PC-3 (cell line): ENCODE measurements at regions not wholly inside any gene's neighbourhood (a gene's known extent, or its start where the extent isn't known, plus 50 kb on each side); places are given as distances from the start of the nearest gene placed in this dataset.

Experiments
- ATAC-seq: fragments of 200-7000 bp; cut with Tn5 transposase; 2 replicates; pipeline ENCODE4 v1.9.1; 2020; ENCODE audit warnings: mild to moderate bottlenecking, moderate library complexity
- BruUV-seq: library from RNA; stranded (reverse); fragments of 400-500 nt; replicated peaks from 2 replicates; lab custom pipeline; 2021; lab: Mats Ljungman, UMichigan
- CTCF ChIA-PET: fragments of 300-600 bp; sonication (Branson Sonifier 250); formaldehyde crosslinking; loops from one replicate; lab custom pipeline; 2022; ENCODE audit warnings: antibody characterized with exemption; lab: Charles Lee
- POLR2A ChIA-PET: fragments of 300-600 bp; sonication (Branson Sonifier 250); formaldehyde crosslinking; loops from one replicate; lab custom pipeline; 2022; ENCODE audit warnings: antibody characterized with exemption; ENCODE audit not compliant: unreplicated experiment; lab: Charles Lee
- DNase-seq: peaks from one replicate; pipeline ENCODE4 v3.0.0-alpha.2; 2015
- H2AFZ ChIP-seq: fragments of 300-600 bp; sonication (generic); 2 replicates; pipeline ENCODE4 v1.6.0; 2016; ENCODE audit warnings: antibody characterized with exemption, low read length
- H3F3A ChIP-seq: fragments of 300-600 bp; sonication (generic); one replicate; pipeline ENCODE4 v1.6.0; 2017; ENCODE audit warnings: antibody characterized with exemption, low read length, control low read depth, mild to moderate bottlenecking; ENCODE audit not compliant: unreplicated experiment
- H3K27ac ChIP-seq: fragments of 300-600 bp; sonication (generic); 2 replicates; pipeline ENCODE4 v1.5.1; 2016; ENCODE audit warnings: mild to moderate bottlenecking, low read length
- H3K27me3 ChIP-seq: fragments of 300-600 bp; sonication (generic); 2 replicates; pipeline ENCODE4 v1.6.1; 2016; ENCODE audit warnings: low read length, mixed read lengths
- H3K36me3 ChIP-seq: fragments of 300-600 bp; sonication (generic); 2 replicates; pipeline ENCODE4 v1.6.1; 2016; ENCODE audit warnings: low read depth, mixed run types, low read length, mixed read lengths
- H3K4me1 ChIP-seq: fragments of 300-600 bp; sonication (generic); 2 replicates; pipeline ENCODE4 v1.5.1; 2016; ENCODE audit warnings: low read length; ENCODE audit not compliant: insufficient read depth
- H3K4me2 ChIP-seq: fragments of 300-600 bp; sonication (generic); 2 replicates; pipeline ENCODE4 v1.6.0; 2016; ENCODE audit warnings: low read length
- H3K4me3 ChIP-seq: fragments of 300-600 bp; sonication (generic); 2 replicates; pipeline ENCODE4 v1.5.1; 2016; ENCODE audit warnings: mild to moderate bottlenecking, low read length, mixed read lengths
- H3K79me2 ChIP-seq: fragments of 300-600 bp; sonication (generic); 2 replicates; pipeline ENCODE4 v1.6.1; 2017; ENCODE audit warnings: low read length, mixed read lengths
- H3K9ac ChIP-seq: fragments of 300-600 bp; sonication (generic); 2 replicates; pipeline ENCODE4 v1.6.0; 2016; ENCODE audit warnings: mild to moderate bottlenecking, low read length
- H3K9me2 ChIP-seq: fragments of 300-600 bp; sonication (generic); replicated peaks from 2 replicates; pipeline ENCODE4 v1.6.1; 2016; ENCODE audit warnings: mixed run types, low read length, mixed read lengths
- H3K9me3 ChIP-seq: fragments of 300-600 bp; sonication (generic); 2 replicates; pipeline ENCODE4 v1.6.1; 2016; ENCODE audit warnings: low read length, mixed read lengths
- H4K20me1 ChIP-seq: fragments of 300-600 bp; sonication (generic); 2 replicates; pipeline ENCODE4 v1.6.1; 2016; ENCODE audit warnings: low read length, mixed read lengths
- CTCF ChIP-seq: fragments of 300-600 bp; sonication (generic); conservative IDR thresholded peaks from 2 replicates; pipeline ENCODE4 v1.5.1; 2017; ENCODE audit warnings: antibody characterized with exemption, low read depth, mild to moderate bottlenecking, low read length
- EZH2 ChIP-seq: fragments of 300-600 bp; sonication (generic); IDR thresholded peaks from one replicate; pipeline ENCODE4 v1.6.1; 2017; ENCODE audit warnings: antibody characterized with exemption, mild to moderate bottlenecking, low read length; ENCODE audit not compliant: unreplicated experiment
- EZH2phosphoT487 ChIP-seq: fragments of 300-600 bp; sonication (generic); IDR thresholded peaks from 2 replicates; pipeline ENCODE4 v1.6.1; 2018; ENCODE audit warnings: mild to moderate bottlenecking, antibody characterized with exemption, low read length, borderline replicate concordance
- intact Hi-C: fragments of 100-400 bp; cut with micrococcal nuclease; formaldehyde crosslinking; loops from 2 replicates; pipeline ENCODE4 v1.9.0; 2023

DNA sequence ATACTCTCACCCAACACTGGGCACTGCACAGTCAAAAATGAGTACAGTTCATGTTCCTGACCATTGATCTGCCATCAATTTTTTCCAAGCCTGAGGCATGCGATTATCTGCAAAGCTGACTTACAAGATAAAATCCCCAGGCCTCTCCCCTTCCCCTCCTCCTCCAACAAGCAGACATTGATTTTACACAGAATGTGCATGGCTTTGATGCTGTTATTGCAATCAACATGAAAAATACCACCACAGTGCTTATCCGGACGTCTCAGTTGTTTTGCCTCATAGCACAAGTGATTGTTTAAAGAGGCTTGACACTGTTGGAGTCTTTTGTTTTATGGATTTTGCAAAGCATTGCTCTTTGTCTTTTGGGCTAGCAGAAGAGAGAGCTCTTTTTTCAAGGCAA, 163.8 kb downstream of the TOX3 start:
- Histone ChIP-seq H3K27me3 (no peaks in the 10 kb centered on the region), H2AFZ (no peak overlapping the region), H3K9me3 (no peaks in the 10 kb centered on the region), H3K79me2 (no peaks in the 10 kb centered on the region), H4K20me1 (no peaks in the 10 kb centered on the region), H3K4me3 (no peak overlapping the region), H3K4me1 (no peaks in the 10 kb centered on the region), H3K27ac (no peak overlapping the region), H3K36me3 (no peaks in the 10 kb centered on the region), H3K4me2 (no peak overlapping the region), H3K9me2 (no peaks in the 10 kb centered on the region), H3K9ac (no peak overlapping the region), H3F3A (no peaks in the 10 kb centered on the region)
- DNase-seq = no peak
- intact Hi-C loops = no loop called here
- POLR2A ChIA-PET = no interaction called here
- no TSS peak for BruUV-seq
- no peak for ATAC-seq
- no peak for TF ChIP-seq CTCF
- no peak for TF ChIP-seq EZH2phosphoT487
- TF ChIP-seq EZH2 = no peak
- CTCF ChIA-PET = no interaction called here

GRCh38 chr16:52379551-52379950, 167.4 kb downstream of the TOX3 start:
- BruUV-seq = no TSS peak
- Histone ChIP-seq H3F3A (no peaks in the 10 kb centered on the region), H3K27me3 (no peaks in the 10 kb centered on the region), H4K20me1 (no peaks in the 10 kb centered on the region), H3K4me3 (no peak overlapping the region), H3K27ac (no peak overlapping the region), H3K9me2 (no peaks in the 10 kb centered on the region), H3K79me2 (no peaks in the 10 kb centered on the region), H2AFZ (no peak overlapping the region), H3K9me3 (no peaks in the 10 kb centered on the region), H3K9ac (no peak overlapping the region), H3K36me3 (no peaks in the 10 kb centered on the region), H3K4me1 (no peaks in the 10 kb centered on the region), H3K4me2 (no peak overlapping the region)
- POLR2A ChIA-PET = no interaction called here
- TF ChIP-seq CTCF (no peak), EZH2phosphoT487 (no peak), EZH2 (no peak)
- intact Hi-C loops = no loop called here
- no peak for ATAC-seq
- DNase-seq = no peak
- CTCF ChIA-PET = no interaction called here

DNA sequence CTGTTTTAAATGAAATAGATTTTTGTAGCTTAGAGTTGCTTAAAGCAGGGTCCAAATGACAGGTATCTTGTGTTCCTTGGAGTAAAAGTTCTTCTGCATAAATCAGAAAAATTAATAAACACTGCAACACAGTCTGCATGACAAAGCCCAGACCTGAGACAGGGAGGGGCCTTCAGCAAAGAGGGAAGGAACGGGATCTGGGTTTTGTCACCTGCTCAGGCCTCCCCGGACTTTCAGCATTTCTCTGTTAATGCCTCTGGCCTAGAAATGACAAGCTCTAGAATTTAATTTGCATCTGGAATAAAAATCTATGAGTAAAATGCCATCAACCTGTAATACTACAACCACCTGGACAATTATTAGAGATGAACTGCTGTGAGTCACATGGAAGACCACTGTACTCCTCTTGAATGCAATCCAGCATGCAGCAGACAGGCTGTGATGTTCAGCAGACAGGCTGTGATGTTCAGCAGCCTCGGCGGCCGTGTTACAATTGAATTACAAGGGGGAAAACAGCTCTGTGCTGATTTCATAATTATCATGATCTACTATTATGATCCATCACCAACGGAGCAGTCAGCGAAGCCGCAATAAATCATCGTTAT, 170.2 kb downstream of the TOX3 start:
- intact Hi-C loops = no loop called here
- no peaks in the 10 kb centered on the region for H3F3A ChIP-seq
- no peaks in the 10 kb centered on the region for H4K20me1 ChIP-seq
- no peak overlapping the region for H2AFZ ChIP-seq
- TF ChIP-seq EZH2phosphoT487 = no peak
- TF ChIP-seq CTCF = no peak
- no peak for TF ChIP-seq EZH2
- H3K79me2 ChIP-seq = no peaks in the 10 kb centered on the region
- no peak overlapping the region for H3K9ac ChIP-seq
- ChIA-PET CTCF (no interaction called here), POLR2A (no interaction called here)
- no peaks in the 10 kb centered on the region for H3K9me3 ChIP-seq
- H3K4me1 ChIP-seq = no peaks in the 10 kb centered on the region
- DNase-seq = no peak
- no peaks in the 10 kb centered on the region for H3K36me3 ChIP-seq
- H3K4me2 ChIP-seq = no peak overlapping the region
- H3K9me2 ChIP-seq = no peaks in the 10 kb centered on the region
- no peak overlapping the region for H3K27ac ChIP-seq
- BruUV-seq = no TSS peak
- no peak overlapping the region for H3K4me3 ChIP-seq
- H3K27me3 ChIP-seq = no peaks in the 10 kb centered on the region
- no peak for ATAC-seq
